WTC11 (cell line): ENCODE measurements at regions not wholly inside any gene's neighbourhood (a gene's known extent, or its start where the extent isn't known, plus 50 kb on each side); places are given as distances from the start of the nearest gene placed in this dataset.

Experiments used
- ATAC-seq: fragments of 200-7000 bp; cut with Tn5 transposase; 2 replicates; pipeline ENCODE4 v1.10.0; 2021; ENCODE audit warnings: mild to moderate bottlenecking, moderate library complexity
- CTCF ChIA-PET: fragments of 300-600 bp; sonication (Branson Sonifier 250); formaldehyde crosslinking; loops from one replicate; lab custom pipeline; 2021; ENCODE audit warnings: antibody characterized with exemption; lab: Charles Lee
- POLR2A ChIA-PET: fragments of 350-600 bp; sonication (Branson Sonifier 250); formaldehyde crosslinking; loops from one replicate; lab custom pipeline; 2021; ENCODE audit warnings: antibody characterized with exemption; lab: Charles Lee
- DNase-seq: peaks from one replicate; pipeline ENCODE4 v3.0.0; 2021; ENCODE audit warnings: low spot score
- H3K27ac Mint-ChIP-seq: 2 replicates; pipeline ENCODE4 v1.8.0; 2021; ENCODE audit warnings: mixed read lengths
- H3K27me3 Mint-ChIP-seq: 2 replicates; pipeline ENCODE4 v1.8.0; 2021; ENCODE audit warnings: low read depth, mild to moderate bottlenecking, moderate library complexity, mixed read lengths
- H3K36me3 Mint-ChIP-seq: 2 replicates; pipeline ENCODE4 v1.8.0; 2021; ENCODE audit warnings: mixed read lengths
- H3K4me1 Mint-ChIP-seq: 2 replicates; pipeline ENCODE4 v1.8.0; 2022; ENCODE audit warnings: mixed read lengths
- H3K4me3 Mint-ChIP-seq: 2 replicates; pipeline ENCODE4 v1.8.0; 2021; ENCODE audit warnings: mild to moderate bottlenecking, moderate library complexity, mixed read lengths
- H3K9me3 Mint-ChIP-seq: 2 replicates; pipeline ENCODE4 v1.8.0; 2021; ENCODE audit warnings: mixed read lengths
- ELF4 ChIP-seq: sonication (generic); formaldehyde crosslinking; IDR thresholded peaks from 2 replicates; pipeline ENCODE4 v1.8.1; 2022; ENCODE audit warnings: low read depth, mild to moderate bottlenecking, moderate library complexity, missing genetic modification reagents
- FOXJ3 ChIP-seq: sonication (generic); formaldehyde crosslinking; IDR thresholded peaks from 2 replicates; pipeline ENCODE4 v1.9.0; 2021; ENCODE audit warnings: missing genetic modification reagents, mild to moderate bottlenecking, borderline replicate concordance
- NR3C1 ChIP-seq: sonication (generic); formaldehyde crosslinking; conservative IDR thresholded peaks from 2 replicates; pipeline ENCODE4 v1.8.1; 2023; ENCODE audit warnings: low read depth, mild to moderate bottlenecking, missing genetic modification reagents
- OVOL2 ChIP-seq: fragments of 250-450 bp; sonication (Bioruptor Pico); IDR thresholded peaks from 2 replicates; pipeline ENCODE4 v1.9.0; 2021; ENCODE audit warnings: mild to moderate bottlenecking, borderline replicate concordance
- ZNF219 ChIP-seq: sonication (generic); formaldehyde crosslinking; IDR thresholded peaks from 2 replicates; pipeline ENCODE4 v1.8.0; 2023; ENCODE audit warnings: missing genetic modification reagents, mild to moderate bottlenecking, borderline replicate concordance
- TF ChIP-seq, protein P1 (sequence below): fragments of 250-450 bp; sonication (Bioruptor Pico); IDR thresholded peaks from 2 replicates; pipeline ENCODE4 v1.9.0; 2021; ENCODE audit warnings: mild to moderate bottlenecking
- TF ChIP-seq, protein P2 (sequence below): sonication (generic); formaldehyde crosslinking; IDR thresholded peaks from 2 replicates; pipeline ENCODE4 v1.8.1; 2023; ENCODE audit warnings: mild to moderate bottlenecking, moderate library complexity, missing genetic modification reagents
- TF ChIP-seq, protein P3 (sequence below): sonication (generic); formaldehyde crosslinking; IDR thresholded peaks from 2 replicates; pipeline ENCODE4 v1.8.0; 2023; ENCODE audit warnings: missing genetic modification reagents, mild to moderate bottlenecking, borderline replicate concordance
- TF ChIP-seq, protein P4 (sequence below): sonication (generic); formaldehyde crosslinking; IDR thresholded peaks from 2 replicates; pipeline ENCODE4 v1.8.1; 2022; ENCODE audit warnings: missing genetic modification reagents, borderline replicate concordance
- TF ChIP-seq, protein P5 (sequence below): sonication (generic); formaldehyde crosslinking; IDR thresholded peaks from 2 replicates; pipeline ENCODE4 v1.8.1; 2023; ENCODE audit warnings: mild to moderate bottlenecking, missing genetic modification reagents, moderate library complexity
- TF ChIP-seq, protein P6 (sequence below): fragments of 250-450 bp; sonication (Bioruptor Pico); IDR thresholded peaks from 2 replicates; pipeline ENCODE4 v1.8.0; 2021; ENCODE audit warnings: mild to moderate bottlenecking

DNA sequence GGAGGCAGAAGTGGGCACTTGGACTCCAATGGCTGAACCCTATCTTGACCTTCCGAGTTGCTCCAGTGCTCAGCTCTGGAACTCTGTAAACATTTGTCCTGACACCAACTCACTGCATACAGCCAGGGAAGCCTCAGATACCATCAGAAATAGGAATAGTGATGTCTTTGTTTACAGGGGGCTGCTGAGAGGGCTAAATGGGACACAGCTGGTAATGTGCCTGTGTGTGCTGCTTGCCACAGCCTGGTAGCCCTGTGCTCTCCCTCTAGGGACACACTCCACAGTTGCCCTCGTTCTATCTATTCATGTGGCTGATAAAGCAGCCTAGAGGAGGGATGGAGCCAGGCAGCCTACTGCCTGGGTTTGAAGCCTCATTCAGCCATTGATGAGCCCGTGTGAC is 559.8 kb downstream of the MIAT start (continued):
- TF ChIP-seq ZNF219 (CRISPR knock-in tag) = no peak

DNA sequence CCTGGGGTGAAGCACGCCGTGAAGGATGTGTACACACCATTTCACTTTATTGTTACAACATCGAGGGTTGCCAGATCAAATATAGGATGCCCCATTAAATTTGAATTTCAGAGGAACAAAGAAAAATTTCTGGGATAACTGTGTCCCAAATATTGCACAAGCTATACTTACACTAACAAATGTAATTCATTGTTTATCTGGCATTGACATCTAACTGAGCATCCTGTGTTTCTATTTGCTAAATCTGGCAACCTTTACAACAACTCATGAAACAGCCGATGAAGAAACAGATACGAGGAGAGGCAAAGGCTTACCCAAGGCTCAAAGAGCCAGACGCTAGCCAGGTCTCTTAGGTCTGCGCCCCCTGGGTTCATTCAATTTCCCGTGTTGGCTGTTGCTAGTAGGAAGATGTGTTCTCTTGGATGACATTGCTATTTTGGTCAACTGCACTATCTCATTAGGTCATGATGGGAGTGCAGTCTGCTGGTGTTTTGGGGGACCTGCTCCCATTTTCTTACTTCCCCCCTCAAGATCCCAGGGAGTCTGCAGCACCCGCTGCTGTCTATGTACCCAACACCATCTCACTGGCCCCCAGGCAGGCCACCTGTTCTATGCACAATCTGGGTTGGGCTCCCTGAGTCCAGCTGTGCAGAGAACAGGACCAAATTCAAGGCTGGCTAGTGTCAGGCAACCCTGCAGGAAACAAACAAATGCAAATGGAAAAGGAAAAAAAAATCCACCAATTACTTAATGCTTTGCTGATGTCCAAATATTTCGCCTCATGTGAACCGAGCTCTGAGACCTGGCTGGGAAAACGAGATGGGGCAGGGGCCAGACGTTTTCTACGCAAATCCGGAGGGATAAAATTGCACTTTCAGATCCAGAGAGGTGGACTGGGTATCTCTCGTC is 560.9 kb downstream of the MIAT start:
- H3K27me3 Mint-ChIP-seq = no peaks in the 10 kb centered on the region
- H3K4me1 Mint-ChIP-seq = 0 out of 2 replicates have a peak, but pooled peaks cover 7% of the 10 kb centered on the region
- no peaks in the 10 kb centered on the region for H3K9me3 Mint-ChIP-seq
- CTCF ChIA-PET = no interaction called here
- POLR2A ChIA-PET = no interaction called here
- H3K4me3 Mint-ChIP-seq = no peak overlapping the region
- no peaks in the 10 kb centered on the region for H3K36me3 Mint-ChIP-seq
- no peak for ATAC-seq
- DNase-seq = no peak
- TF ChIP-seq, protein P1, sequence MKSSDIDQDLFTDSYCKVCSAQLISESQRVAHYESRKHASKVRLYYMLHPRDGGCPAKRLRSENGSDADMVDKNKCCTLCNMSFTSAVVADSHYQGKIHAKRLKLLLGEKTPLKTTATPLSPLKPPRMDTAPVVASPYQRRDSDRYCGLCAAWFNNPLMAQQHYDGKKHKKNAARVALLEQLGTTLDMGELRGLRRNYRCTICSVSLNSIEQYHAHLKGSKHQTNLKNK (CRISPR knock-in tag) = no peak
- TF ChIP-seq, protein P2, sequence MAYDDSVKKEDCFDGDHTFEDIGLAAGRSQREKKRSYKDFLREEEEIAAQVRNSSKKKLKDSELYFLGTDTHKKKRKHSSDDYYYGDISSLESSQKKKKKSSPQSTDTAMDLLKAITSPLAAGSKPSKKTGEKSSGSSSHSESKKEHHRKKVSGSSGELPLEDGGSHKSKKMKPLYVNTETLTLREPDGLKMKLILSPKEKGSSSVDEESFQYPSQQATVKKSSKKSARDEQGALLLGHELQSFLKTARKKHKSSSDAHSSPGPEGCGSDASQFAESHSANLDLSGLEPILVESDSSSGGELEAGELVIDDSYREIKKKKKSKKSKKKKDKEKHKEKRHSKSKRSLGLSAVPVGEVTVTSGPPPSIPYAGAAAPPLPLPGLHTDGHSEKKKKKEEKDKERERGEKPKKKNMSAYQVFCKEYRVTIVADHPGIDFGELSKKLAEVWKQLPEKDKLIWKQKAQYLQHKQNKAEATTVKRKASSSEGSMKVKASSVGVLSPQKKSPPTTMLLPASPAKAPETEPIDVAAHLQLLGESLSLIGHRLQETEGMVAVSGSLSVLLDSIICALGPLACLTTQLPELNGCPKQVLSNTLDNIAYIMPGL (CRISPR knock-in tag) = no peak
- TF ChIP-seq, protein P3, sequence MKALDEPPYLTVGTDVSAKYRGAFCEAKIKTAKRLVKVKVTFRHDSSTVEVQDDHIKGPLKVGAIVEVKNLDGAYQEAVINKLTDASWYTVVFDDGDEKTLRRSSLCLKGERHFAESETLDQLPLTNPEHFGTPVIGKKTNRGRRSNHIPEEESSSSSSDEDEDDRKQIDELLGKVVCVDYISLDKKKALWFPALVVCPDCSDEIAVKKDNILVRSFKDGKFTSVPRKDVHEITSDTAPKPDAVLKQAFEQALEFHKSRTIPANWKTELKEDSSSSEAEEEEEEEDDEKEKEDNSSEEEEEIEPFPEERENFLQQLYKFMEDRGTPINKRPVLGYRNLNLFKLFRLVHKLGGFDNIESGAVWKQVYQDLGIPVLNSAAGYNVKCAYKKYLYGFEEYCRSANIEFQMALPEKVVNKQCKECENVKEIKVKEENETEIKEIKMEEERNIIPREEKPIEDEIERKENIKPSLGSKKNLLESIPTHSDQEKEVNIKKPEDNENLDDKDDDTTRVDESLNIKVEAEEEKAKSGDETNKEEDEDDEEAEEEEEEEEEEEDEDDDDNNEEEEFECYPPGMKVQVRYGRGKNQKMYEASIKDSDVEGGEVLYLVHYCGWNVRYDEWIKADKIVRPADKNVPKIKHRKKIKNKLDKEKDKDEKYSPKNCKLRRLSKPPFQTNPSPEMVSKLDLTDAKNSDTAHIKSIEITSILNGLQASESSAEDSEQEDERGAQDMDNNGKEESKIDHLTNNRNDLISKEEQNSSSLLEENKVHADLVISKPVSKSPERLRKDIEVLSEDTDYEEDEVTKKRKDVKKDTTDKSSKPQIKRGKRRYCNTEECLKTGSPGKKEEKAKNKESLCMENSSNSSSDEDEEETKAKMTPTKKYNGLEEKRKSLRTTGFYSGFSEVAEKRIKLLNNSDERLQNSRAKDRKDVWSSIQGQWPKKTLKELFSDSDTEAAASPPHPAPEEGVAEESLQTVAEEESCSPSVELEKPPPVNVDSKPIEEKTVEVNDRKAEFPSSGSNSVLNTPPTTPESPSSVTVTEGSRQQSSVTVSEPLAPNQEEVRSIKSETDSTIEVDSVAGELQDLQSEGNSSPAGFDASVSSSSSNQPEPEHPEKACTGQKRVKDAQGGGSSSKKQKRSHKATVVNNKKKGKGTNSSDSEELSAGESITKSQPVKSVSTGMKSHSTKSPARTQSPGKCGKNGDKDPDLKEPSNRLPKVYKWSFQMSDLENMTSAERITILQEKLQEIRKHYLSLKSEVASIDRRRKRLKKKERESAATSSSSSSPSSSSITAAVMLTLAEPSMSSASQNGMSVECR (CRISPR knock-in tag) = no peak
- TF ChIP-seq NR3C1 (CRISPR knock-in tag) (no peak), ZNF219 (CRISPR knock-in tag) (no peak), ELF4 (no peak), OVOL2 (CRISPR knock-in tag) (no peak), FOXJ3 (CRISPR knock-in tag) (no peak)
- TF ChIP-seq, protein P4, sequence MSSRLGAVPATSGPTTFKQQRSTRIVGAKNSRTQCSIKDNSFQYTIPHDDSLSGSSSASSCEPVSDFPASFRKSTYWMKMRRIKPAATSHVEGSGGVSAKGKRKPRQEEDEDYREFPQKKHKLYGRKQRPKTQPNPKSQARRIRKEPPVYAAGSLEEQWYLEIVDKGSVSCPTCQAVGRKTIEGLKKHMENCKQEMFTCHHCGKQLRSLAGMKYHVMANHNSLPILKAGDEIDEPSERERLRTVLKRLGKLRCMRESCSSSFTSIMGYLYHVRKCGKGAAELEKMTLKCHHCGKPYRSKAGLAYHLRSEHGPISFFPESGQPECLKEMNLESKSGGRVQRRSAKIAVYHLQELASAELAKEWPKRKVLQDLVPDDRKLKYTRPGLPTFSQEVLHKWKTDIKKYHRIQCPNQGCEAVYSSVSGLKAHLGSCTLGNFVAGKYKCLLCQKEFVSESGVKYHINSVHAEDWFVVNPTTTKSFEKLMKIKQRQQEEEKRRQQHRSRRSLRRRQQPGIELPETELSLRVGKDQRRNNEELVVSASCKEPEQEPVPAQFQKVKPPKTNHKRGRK = no peak
- TF ChIP-seq, protein P5, sequence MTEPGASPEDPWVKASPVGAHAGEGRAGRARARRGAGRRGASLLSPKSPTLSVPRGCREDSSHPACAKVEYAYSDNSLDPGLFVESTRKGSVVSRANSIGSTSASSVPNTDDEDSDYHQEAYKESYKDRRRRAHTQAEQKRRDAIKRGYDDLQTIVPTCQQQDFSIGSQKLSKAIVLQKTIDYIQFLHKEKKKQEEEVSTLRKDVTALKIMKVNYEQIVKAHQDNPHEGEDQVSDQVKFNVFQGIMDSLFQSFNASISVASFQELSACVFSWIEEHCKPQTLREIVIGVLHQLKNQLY = no peak
- TF ChIP-seq, protein P6, sequence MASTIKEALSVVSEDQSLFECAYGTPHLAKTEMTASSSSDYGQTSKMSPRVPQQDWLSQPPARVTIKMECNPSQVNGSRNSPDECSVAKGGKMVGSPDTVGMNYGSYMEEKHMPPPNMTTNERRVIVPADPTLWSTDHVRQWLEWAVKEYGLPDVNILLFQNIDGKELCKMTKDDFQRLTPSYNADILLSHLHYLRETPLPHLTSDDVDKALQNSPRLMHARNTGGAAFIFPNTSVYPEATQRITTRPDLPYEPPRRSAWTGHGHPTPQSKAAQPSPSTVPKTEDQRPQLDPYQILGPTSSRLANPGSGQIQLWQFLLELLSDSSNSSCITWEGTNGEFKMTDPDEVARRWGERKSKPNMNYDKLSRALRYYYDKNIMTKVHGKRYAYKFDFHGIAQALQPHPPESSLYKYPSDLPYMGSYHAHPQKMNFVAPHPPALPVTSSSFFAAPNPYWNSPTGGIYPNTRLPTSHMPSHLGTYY (CRISPR knock-in tag) = no peak
- H3K27ac Mint-ChIP-seq = no peak overlapping the region
